A549 (cell line): ENCODE measurements at regions not wholly inside any gene's neighbourhood (a gene's known extent, or its start where the extent isn't known, plus 50 kb on each side); places are given as distances from the start of the nearest gene placed in this dataset.

Experiments used
- ATAC-seq, 2 experiments: fragments of 200-7000 bp in 1 of 2; fragments of >200 bp in 1 of 2; cut with Nextera tagmentation in 1 of 2; cut with Tn5 transposase in 1 of 2; 3 replicates each; pipeline versions ENCODE4 v1.8.0 to v1.9.1; 2018 to 2020; ENCODE audit warnings: mild to moderate bottlenecking in 1 of 2, moderate library complexity in 1 of 2
- CTCF ChIA-PET: fragments of 300-600 bp; sonication (Branson Sonifier 250); formaldehyde crosslinking; extraction: SDS; loops from one replicate; lab custom pipeline; 2021; ENCODE audit warnings: antibody characterized with exemption, inconsistent platforms; lab: Yijun Ruan, JAX
- POLR2A ChIA-PET: fragments of 350-600 bp; formaldehyde crosslinking; extraction: SDS; loops from one replicate; lab custom pipeline; 2021; ENCODE audit warnings: antibody characterized with exemption, inconsistent platforms; lab: Yijun Ruan, JAX
- DNase-seq, 2 experiments: peaks; one replicate each; pipeline versions ENCODE4 v3.0.0 to v3.0.0-alpha.2; 2011 to 2016; ENCODE audit warnings: low read depth in 1 of 2, low spot score in 1 of 2
- FAIRE-seq: peaks from 2 replicates; lab custom pipeline; 2011; peaks lifted over from hg19 to GRCh38; lab: Jason Lieb, UNC
- H3K27ac ChIP-seq, 2 experiments: fragments of >200 bp; sonication (Bioruptor Twin); formaldehyde crosslinking; 3 replicates each; pipeline ENCODE4 v1.5.1; 2016 to 2017
- H3K4me1 ChIP-seq: fragments of >200 bp; sonication (Bioruptor Twin); formaldehyde crosslinking; 3 replicates; pipeline ENCODE4 v1.6.1; 2016
- H3K4me2 ChIP-seq: fragments of >200 bp; sonication (Bioruptor Twin); formaldehyde crosslinking; 3 replicates; pipeline ENCODE4 v1.6.1; 2016
- H3K4me3 ChIP-seq: fragments of >200 bp; sonication (Bioruptor Twin); formaldehyde crosslinking; 3 replicates; pipeline ENCODE4 v1.5.1; 2016
- H3K9me3 ChIP-seq: fragments of >200 bp; sonication (Bioruptor Twin); formaldehyde crosslinking; 3 replicates; pipeline ENCODE4 v1.6.1; 2016
- BCL3 ChIP-seq: fragments of >200 bp; sonication (Bioruptor Twin); formaldehyde crosslinking; IDR thresholded peaks from 3 replicates; pipeline ENCODE4 v1.6.1; 2016
- CBX8 ChIP-seq: fragments of 200-600 bp; sonication (generic); IDR thresholded peaks from 2 replicates; pipeline ENCODE4 v1.6.1; 2016
- CEBPB ChIP-seq, 2 experiments: fragments of >200 bp in 1 of 2; sonication (Bioruptor Twin) in 1 of 2; formaldehyde crosslinking in 1 of 2; IDR thresholded peaks; 2 replicates each; pipeline ENCODE4 v1.6.1; 2012 to 2016
- EHF ChIP-seq: fragments of 250-450 bp; sonication (Bioruptor Pico); IDR thresholded peaks from 2 replicates; pipeline ENCODE4 v1.5.0; 2020; ENCODE audit warnings: mild to moderate bottlenecking
- EHMT2 ChIP-seq: fragments of 200-600 bp; sonication (generic); IDR thresholded peaks from 2 replicates; pipeline ENCODE4 v1.6.1; 2016; ENCODE audit warnings: antibody characterized with exemption, low read depth, mild to moderate bottlenecking, moderate library complexity
- EP300 ChIP-seq, 2 experiments: fragments of >200 bp; sonication (Bioruptor Twin); formaldehyde crosslinking; IDR thresholded peaks; 2 replicates in 1 of 2; 3 replicates in 1 of 2; pipeline ENCODE4 v1.6.1; 2016 to 2017
- FOSL2 ChIP-seq, 2 experiments: fragments of 450-650 bp in 1 of 2; fragments of >200 bp in 1 of 2; sonication (Bioruptor Twin) in 1 of 2; formaldehyde crosslinking; IDR thresholded peaks; 2 replicates each; pipeline versions ENCODE4 v1.5.0 to v1.6.1; 2016 to 2020; ENCODE audit warnings: mild to moderate bottlenecking in 1 of 2, moderate library complexity in 1 of 2
- FOXS1 ChIP-seq: fragments of 250-450 bp; sonication (Bioruptor Pico); IDR thresholded peaks from 2 replicates; pipeline ENCODE4 v1.5.0; 2020; ENCODE audit warnings: mild to moderate bottlenecking, moderate library complexity
- GATA3 ChIP-seq: IDR thresholded peaks from 2 replicates; pipeline ENCODE4 v1.6.1; 2012; ENCODE audit warnings: borderline replicate concordance
- HDAC2 ChIP-seq: fragments of 200-600 bp; sonication (generic); IDR thresholded peaks from 2 replicates; pipeline ENCODE4 v1.6.1; 2016
- HEYL ChIP-seq: fragments of 250-450 bp; sonication (Bioruptor Pico); IDR thresholded peaks from 2 replicates; pipeline ENCODE4 v1.8.0; 2021; ENCODE audit warnings: mild to moderate bottlenecking, moderate library complexity
- JUNB ChIP-seq: fragments of >200 bp; sonication (Bioruptor Twin); formaldehyde crosslinking; IDR thresholded peaks from 2 replicates; pipeline ENCODE4 v1.6.1; 2016
- MAX ChIP-seq: IDR thresholded peaks from 2 replicates; pipeline ENCODE4 v1.6.1; 2012
- MAZ ChIP-seq: fragments of 150-350 bp; IDR thresholded peaks from 2 replicates; pipeline ENCODE4 v1.6.1; 2014; ENCODE audit warnings: antibody characterized with exemption, low read depth, low read length, borderline replicate concordance
- NR3C1 ChIP-seq: fragments of >200 bp; sonication (Bioruptor Twin); formaldehyde crosslinking; IDR thresholded peaks from 3 replicates; pipeline ENCODE4 v1.6.1; 2017
- PHF8 ChIP-seq: fragments of 200-600 bp; sonication (generic); IDR thresholded peaks from 2 replicates; pipeline ENCODE4 v1.6.1; 2016; ENCODE audit warnings: low read depth, mild to moderate bottlenecking, antibody characterized with exemption, moderate library complexity, borderline replicate concordance
- POLR2A ChIP-seq: IDR thresholded peaks from 2 replicates; pipeline ENCODE4 v1.6.1; 2012; ENCODE audit warnings: mild to moderate bottlenecking, low read length
- RCOR1 ChIP-seq: fragments of 150-350 bp; IDR thresholded peaks from 2 replicates; pipeline ENCODE4 v1.6.1; 2014; ENCODE audit warnings: antibody characterized with exemption, low read length, low read depth
- ZFP36 ChIP-seq: fragments of 450-650 bp; IDR thresholded peaks from 2 replicates; pipeline ENCODE4 v1.6.1; 2014; ENCODE audit warnings: borderline replicate concordance; ENCODE audit not compliant: partially characterized antibody
- ZSCAN20 ChIP-seq: fragments of 250-450 bp; sonication (Bioruptor Pico); IDR thresholded peaks from 2 replicates; pipeline ENCODE4 v1.8.0; 2022; ENCODE audit warnings: mild to moderate bottlenecking, moderate library complexity
- WGBS: methylation state at CpG from one replicate; pipeline ENCODE4 v1.1.6; 2017; ENCODE audit errors: missing lambda C conversion rate; 5-methylcytosine and 5-hydroxymethylcytosine counted together
- TF ChIP-seq, protein P1 (sequence below): fragments of 250-450 bp; sonication (Bioruptor Pico); IDR thresholded peaks from 2 replicates; pipeline ENCODE4 v1.5.0; 2021; ENCODE audit warnings: mild to moderate bottlenecking, moderate library complexity, borderline replicate concordance
- TF ChIP-seq, protein P2 (sequence below): fragments of >200 bp; sonication (Bioruptor Twin); formaldehyde crosslinking; IDR thresholded peaks from 3 replicates; pipeline ENCODE4 v1.5.1; 2016
- TF ChIP-seq, protein P3 (sequence below): fragments of 200-600 bp; sonication (generic); IDR thresholded peaks from 2 replicates; pipeline ENCODE4 v1.6.1; 2016; ENCODE audit warnings: antibody characterized with exemption, mild to moderate bottlenecking, moderate library complexity
- TF ChIP-seq, protein P4 (sequence below): IDR thresholded peaks from 2 replicates; pipeline ENCODE4 v1.6.1; 2012; ENCODE audit warnings: low read depth, borderline replicate concordance

DNA sequence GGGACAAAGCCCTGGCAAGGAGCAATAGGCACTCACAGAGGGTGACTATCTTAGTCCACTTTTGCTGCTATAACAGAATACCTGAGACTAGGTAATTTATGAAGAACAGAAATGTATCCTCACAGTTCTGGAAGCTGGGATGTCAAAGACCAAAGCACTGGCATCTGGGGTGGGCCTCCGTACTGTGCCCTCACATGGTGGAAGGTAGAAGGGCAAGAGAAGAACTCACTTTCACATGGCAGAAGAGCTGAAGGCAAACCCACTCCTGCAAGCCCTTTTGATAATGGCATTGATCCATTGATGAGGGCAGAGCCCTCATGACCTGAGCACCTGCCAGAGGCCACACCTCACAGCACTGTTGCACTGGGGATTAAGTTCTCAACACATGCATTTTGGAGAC is 173.4 kb upstream of the C2CD4B start:
- CTCF ChIA-PET: interaction anchor here (0.6 to 1.6 kb wide), 4 partner anchors 10 to 403 kb away, joined by 3 to 5 read pairs (median 4); no protein-coding TSS in a partner anchor
- ATAC-seq: peak; percentile 60 to 68; a peak in 3 of 6 replicates

DNA sequence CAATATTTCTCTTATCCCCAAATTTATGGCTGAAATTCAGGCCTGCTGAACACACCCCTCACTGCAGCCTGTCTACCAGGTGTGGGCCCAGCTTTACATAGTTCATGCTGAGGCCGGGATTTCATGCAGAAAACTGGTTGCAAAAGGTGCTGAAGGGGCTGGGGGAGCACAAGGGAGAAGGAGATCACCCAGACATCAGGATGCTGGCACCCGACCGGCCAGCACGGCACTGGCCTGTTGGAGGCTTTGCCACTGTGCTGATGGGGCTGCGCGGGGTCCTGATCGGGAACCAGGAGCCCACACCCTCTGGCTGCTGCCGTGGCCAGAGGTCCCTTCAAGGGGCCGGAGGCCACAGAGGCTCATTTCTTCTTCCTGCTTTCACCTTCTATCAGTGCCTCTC is 177.9 kb upstream of the C2CD4B start:
- TF ChIP-seq HEYL (CRISPR knock-in tag): no peak
- no peak for TF ChIP-seq HDAC2
- no peak for TF ChIP-seq CEBPB (IDR thresholded peaks at IDR 0.05)
- TF ChIP-seq, protein P1, sequence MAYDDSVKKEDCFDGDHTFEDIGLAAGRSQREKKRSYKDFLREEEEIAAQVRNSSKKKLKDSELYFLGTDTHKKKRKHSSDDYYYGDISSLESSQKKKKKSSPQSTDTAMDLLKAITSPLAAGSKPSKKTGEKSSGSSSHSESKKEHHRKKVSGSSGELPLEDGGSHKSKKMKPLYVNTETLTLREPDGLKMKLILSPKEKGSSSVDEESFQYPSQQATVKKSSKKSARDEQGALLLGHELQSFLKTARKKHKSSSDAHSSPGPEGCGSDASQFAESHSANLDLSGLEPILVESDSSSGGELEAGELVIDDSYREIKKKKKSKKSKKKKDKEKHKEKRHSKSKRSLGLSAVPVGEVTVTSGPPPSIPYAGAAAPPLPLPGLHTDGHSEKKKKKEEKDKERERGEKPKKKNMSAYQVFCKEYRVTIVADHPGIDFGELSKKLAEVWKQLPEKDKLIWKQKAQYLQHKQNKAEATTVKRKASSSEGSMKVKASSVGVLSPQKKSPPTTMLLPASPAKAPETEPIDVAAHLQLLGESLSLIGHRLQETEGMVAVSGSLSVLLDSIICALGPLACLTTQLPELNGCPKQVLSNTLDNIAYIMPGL (CRISPR knock-in tag): no peak
- no peak for TF ChIP-seq MAX
- Histone ChIP-seq H3K4me1 (no peaks in the 10 kb centered on the region), H3K4me3 (no peak overlapping the region), H3K9me3 (no peaks in the 10 kb centered on the region), H3K4me2 (no peak overlapping the region), H3K27ac (no peak overlapping the region)
- 75% methylated on average over 9 of the region's 9 CpGs for WGBS
- ChIA-PET POLR2A (no interaction called here), CTCF (interaction anchor here (1.0 kb wide), 1 partner anchor 89 kb away, joined by 3 read pairs; no protein-coding TSS in a partner anchor)
- FAIRE-seq: no peak
- no peak for DNase-seq
- ATAC-seq: no peak

More for the DNA sequence above, 173.4 kb upstream of the C2CD4B start:
- POLR2A ChIA-PET: no interaction called here
- WGBS: 46% methylated on average over 1 of the region's 1 CpG
- FAIRE-seq: no peak
- Histone ChIP-seq H3K9me3 (no peaks in the 10 kb centered on the region), H3K27ac (no peak overlapping the region), H3K4me2 (no peak overlapping the region), H3K4me1 (no peaks in the 10 kb centered on the region), H3K4me3 (no peak overlapping the region)
- DNase-seq: no peak
- TF ChIP-seq EP300 (IDR thresholded peaks at IDR 0.05): no peak
- TF ChIP-seq, protein P2, sequence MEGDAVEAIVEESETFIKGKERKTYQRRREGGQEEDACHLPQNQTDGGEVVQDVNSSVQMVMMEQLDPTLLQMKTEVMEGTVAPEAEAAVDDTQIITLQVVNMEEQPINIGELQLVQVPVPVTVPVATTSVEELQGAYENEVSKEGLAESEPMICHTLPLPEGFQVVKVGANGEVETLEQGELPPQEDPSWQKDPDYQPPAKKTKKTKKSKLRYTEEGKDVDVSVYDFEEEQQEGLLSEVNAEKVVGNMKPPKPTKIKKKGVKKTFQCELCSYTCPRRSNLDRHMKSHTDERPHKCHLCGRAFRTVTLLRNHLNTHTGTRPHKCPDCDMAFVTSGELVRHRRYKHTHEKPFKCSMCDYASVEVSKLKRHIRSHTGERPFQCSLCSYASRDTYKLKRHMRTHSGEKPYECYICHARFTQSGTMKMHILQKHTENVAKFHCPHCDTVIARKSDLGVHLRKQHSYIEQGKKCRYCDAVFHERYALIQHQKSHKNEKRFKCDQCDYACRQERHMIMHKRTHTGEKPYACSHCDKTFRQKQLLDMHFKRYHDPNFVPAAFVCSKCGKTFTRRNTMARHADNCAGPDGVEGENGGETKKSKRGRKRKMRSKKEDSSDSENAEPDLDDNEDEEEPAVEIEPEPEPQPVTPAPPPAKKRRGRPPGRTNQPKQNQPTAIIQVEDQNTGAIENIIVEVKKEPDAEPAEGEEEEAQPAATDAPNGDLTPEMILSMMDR: no peak
- TF ChIP-seq BCL3: no peak

DNA sequence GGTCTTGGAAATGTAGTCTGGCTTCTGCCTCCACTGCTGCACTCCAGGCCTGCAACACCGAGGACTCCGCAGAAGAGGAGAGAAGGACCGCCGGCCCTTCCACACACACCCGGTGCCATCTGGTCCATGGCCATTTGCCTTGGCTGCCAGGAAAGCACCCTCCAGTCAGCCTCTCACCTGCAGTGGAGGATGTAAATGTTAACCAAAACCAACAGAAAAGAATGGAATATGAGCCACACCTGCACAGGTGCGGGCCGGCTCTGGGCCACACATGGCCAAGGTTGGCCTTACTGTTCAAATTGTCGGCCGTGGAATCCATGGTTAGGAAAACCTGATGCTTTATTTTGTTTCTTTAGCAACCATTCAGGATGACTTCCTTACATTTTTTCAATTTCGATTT is 178.3 kb upstream of the C2CD4B start:
- no peaks in the 10 kb centered on the region for H3K9me3 ChIP-seq
- ATAC-seq: no peak
- H3K27ac ChIP-seq: no peak overlapping the region
- H3K4me1 ChIP-seq: no peaks in the 10 kb centered on the region
- CTCF ChIA-PET: interaction anchor here (0.7 to 4.9 kb wide), 6 partner anchors 10 to 399 kb away, joined by 3 to 41 read pairs (median 4); no protein-coding TSS in a partner anchor
- no peak for DNase-seq
- H3K4me2 ChIP-seq: no peak overlapping the region
- 77% methylated on average over 7 of the region's 10 CpGs for WGBS
- H3K4me3 ChIP-seq: no peak overlapping the region
- FAIRE-seq: no peak
- POLR2A ChIA-PET: no interaction called here
- TF ChIP-seq POLR2A (no peak), HEYL (CRISPR knock-in tag) (no peak), JUNB (no peak), NR3C1 (no peak), ZFP36 (no peak), RCOR1 (no peak), FOSL2 (IDR thresholded peaks at IDR 0.05) (no peak), FOSL2 (CRISPR knock-in tag; IDR thresholded peaks at IDR 0.05) (no peak), GATA3 (no peak), EHMT2 (no peak), ZSCAN20 (no peak), FOXS1 (CRISPR knock-in tag) (no peak), CBX8 (no peak), EHF (no peak), PHF8 (no peak), MAZ (no peak)
- TF ChIP-seq, protein P3, sequence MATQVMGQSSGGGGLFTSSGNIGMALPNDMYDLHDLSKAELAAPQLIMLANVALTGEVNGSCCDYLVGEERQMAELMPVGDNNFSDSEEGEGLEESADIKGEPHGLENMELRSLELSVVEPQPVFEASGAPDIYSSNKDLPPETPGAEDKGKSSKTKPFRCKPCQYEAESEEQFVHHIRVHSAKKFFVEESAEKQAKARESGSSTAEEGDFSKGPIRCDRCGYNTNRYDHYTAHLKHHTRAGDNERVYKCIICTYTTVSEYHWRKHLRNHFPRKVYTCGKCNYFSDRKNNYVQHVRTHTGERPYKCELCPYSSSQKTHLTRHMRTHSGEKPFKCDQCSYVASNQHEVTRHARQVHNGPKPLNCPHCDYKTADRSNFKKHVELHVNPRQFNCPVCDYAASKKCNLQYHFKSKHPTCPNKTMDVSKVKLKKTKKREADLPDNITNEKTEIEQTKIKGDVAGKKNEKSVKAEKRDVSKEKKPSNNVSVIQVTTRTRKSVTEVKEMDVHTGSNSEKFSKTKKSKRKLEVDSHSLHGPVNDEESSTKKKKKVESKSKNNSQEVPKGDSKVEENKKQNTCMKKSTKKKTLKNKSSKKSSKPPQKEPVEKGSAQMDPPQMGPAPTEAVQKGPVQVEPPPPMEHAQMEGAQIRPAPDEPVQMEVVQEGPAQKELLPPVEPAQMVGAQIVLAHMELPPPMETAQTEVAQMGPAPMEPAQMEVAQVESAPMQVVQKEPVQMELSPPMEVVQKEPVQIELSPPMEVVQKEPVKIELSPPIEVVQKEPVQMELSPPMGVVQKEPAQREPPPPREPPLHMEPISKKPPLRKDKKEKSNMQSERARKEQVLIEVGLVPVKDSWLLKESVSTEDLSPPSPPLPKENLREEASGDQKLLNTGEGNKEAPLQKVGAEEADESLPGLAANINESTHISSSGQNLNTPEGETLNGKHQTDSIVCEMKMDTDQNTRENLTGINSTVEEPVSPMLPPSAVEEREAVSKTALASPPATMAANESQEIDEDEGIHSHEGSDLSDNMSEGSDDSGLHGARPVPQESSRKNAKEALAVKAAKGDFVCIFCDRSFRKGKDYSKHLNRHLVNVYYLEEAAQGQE: no peak
- TF ChIP-seq, protein P4, sequence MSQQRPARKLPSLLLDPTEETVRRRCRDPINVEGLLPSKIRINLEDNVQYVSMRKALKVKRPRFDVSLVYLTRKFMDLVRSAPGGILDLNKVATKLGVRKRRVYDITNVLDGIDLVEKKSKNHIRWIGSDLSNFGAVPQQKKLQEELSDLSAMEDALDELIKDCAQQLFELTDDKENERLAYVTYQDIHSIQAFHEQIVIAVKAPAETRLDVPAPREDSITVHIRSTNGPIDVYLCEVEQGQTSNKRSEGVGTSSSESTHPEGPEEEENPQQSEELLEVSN: no peak
